Natural killer cell (primary cell): ENCODE measurements at regions not wholly inside any gene's neighbourhood (a gene's known extent, or its start where the extent isn't known, plus 50 kb on each side); places are given as distances from the start of the nearest gene placed in this dataset.

Source experiments
- ATAC-seq, 3 donors: fragments of 150-1000 bp in 2 of 3; fragments of 200-7000 bp in 1 of 3; cut with Tn5 transposase; 1 replicate in 1 of 3; 2 replicates in 2 of 3; pipeline ENCODE4 v1.10.0; 2021; ENCODE audit warnings: mild to moderate bottlenecking in 2 of 3, moderate library complexity in 2 of 3
- DNase-seq, 2 donors: peaks; one replicate each; pipeline versions ENCODE4 v3.0.0 to v3.0.0-alpha.2; 2013 to 2021; ENCODE audit warnings: mixed read lengths in 1 of 2
- H3K27ac ChIP-seq: one replicate; pipeline ENCODE4 v1.5.1; 2013; ENCODE audit warnings: mild to moderate bottlenecking, low read length
- H3K27me3 ChIP-seq: one replicate; pipeline ENCODE4 v1.6.1; 2013; ENCODE audit warnings: low read length; ENCODE audit not compliant: control insufficient read depth, insufficient read depth
- H3K36me3 ChIP-seq: one replicate; pipeline ENCODE4 v1.6.1; 2013; ENCODE audit warnings: low read length; ENCODE audit not compliant: control insufficient read depth, insufficient read depth
- H3K4me1 ChIP-seq: one replicate; pipeline ENCODE4 v1.6.1; 2013; ENCODE audit warnings: low read length; ENCODE audit not compliant: control insufficient read depth, insufficient read depth
- H3K4me3 ChIP-seq: one replicate; pipeline ENCODE4 v1.5.1; 2013; ENCODE audit warnings: low read length
- H3K9me3 ChIP-seq: one replicate; pipeline ENCODE4 v1.6.1; 2013; ENCODE audit warnings: low read length; ENCODE audit not compliant: control insufficient read depth, insufficient read depth
- H3K27ac Mint-ChIP-seq, 2 donors: one replicate each; pipeline ENCODE4 v1.8.0; 2022; ENCODE audit warnings: mild to moderate bottlenecking in 2 of 2, mixed read lengths in 2 of 2, moderate library complexity in 1 of 2
- H3K27me3 Mint-ChIP-seq, 2 donors: one replicate each; pipeline ENCODE4 v1.8.0; 2022; ENCODE audit warnings: low read depth in 2 of 2, mixed read lengths in 2 of 2
- H3K36me3 Mint-ChIP-seq: one replicate; pipeline ENCODE4 v1.8.0; 2022; ENCODE audit warnings: mixed read lengths
- H3K4me1 Mint-ChIP-seq, 2 donors: one replicate each; pipeline ENCODE4 v1.8.0; 2022; ENCODE audit warnings: mixed read lengths in 2 of 2
- H3K4me3 Mint-ChIP-seq: one replicate; pipeline ENCODE4 v1.8.0; 2022; ENCODE audit warnings: mild to moderate bottlenecking, moderate library complexity, mixed read lengths
- H3K9me3 Mint-ChIP-seq, 2 donors: one replicate each; pipeline ENCODE4 v1.8.0; 2022; ENCODE audit warnings: mixed read lengths in 2 of 2
- CTCF ChIP-seq: fragments of 200-600 bp; IDR thresholded peaks from one replicate; pipeline ENCODE4 v1.8.0; 2022; ENCODE audit warnings: antibody characterized with exemption
- WGBS: methylation state at CpG from one replicate; pipeline ENCODE4 v1.1.7; 2013; ENCODE audit warnings: missing lambda C conversion rate; ENCODE audit not compliant: insufficient coverage; 5-methylcytosine and 5-hydroxymethylcytosine counted together
- intact Hi-C: fragments of 100-400 bp; cut with micrococcal nuclease; formaldehyde crosslinking; loops from one replicate; pipeline ENCODE4 v1.14.2; 2022

GRCh38 chr3:3288255-3288654 lies 108.8 kb upstream of the CRBN start:
- Mint-ChIP-seq H3K4me1 (no peaks in the 10 kb centered on the region), H3K36me3 (no peaks in the 10 kb centered on the region), H3K27me3 (peaks cover 0 to 8% of the 10 kb centered on the region in 2 donors), H3K4me3 (no peak overlapping the region), H3K9me3 (peaks cover 6 to 8% of the 10 kb centered on the region in 2 donors), H3K27ac (no peak overlapping the region)
- Histone ChIP-seq H3K36me3 (no peaks in the 10 kb centered on the region), H3K27ac (no peak overlapping the region), H3K27me3 (no peaks in the 10 kb centered on the region), H3K9me3 (no peaks in the 10 kb centered on the region), H3K4me3 (no peak overlapping the region), H3K4me1 (no peaks in the 10 kb centered on the region)
- intact Hi-C loops: no loop called here
- ATAC-seq (no peak), DNase-seq (no peak)
- no peak for TF ChIP-seq CTCF

GRCh38 chr3:3286014-3286413 lies 106.5 kb upstream of the CRBN start:
- Histone ChIP-seq H3K36me3 (no peaks in the 10 kb centered on the region), H3K27ac (no peak overlapping the region), H3K27me3 (no peaks in the 10 kb centered on the region), H3K4me1 (no peaks in the 10 kb centered on the region), H3K4me3 (no peak overlapping the region), H3K9me3 (no peaks in the 10 kb centered on the region)
- H3K4me3 Mint-ChIP-seq: no peak overlapping the region
- no peaks in the 10 kb centered on the region for H3K4me1 Mint-ChIP-seq
- DNase-seq (no peak), ATAC-seq (no peak)
- no peaks in the 10 kb centered on the region for H3K36me3 Mint-ChIP-seq
- TF ChIP-seq CTCF: no peak
- no peaks in the 10 kb centered on the region for H3K27me3 Mint-ChIP-seq
- no peak overlapping the region for H3K27ac Mint-ChIP-seq
- intact Hi-C loops: no loop called here
- 100% methylated on average over 1 of the region's 2 CpGs for WGBS
- peaks cover 2 to 4% of the 10 kb centered on the region in 2 donors for H3K9me3 Mint-ChIP-seq

- TF ChIP-seq CTCF: no peak
- DNase-seq (no peak), ATAC-seq (no peak)
- peaks cover 4% of the 10 kb centered on the region in 2 donors for H3K9me3 Mint-ChIP-seq
- no peaks in the 10 kb centered on the region for H3K36me3 Mint-ChIP-seq
- H3K27ac ChIP-seq: no peak overlapping the region
- H3K27me3 ChIP-seq: no peaks in the 10 kb centered on the region
- H3K27me3 Mint-ChIP-seq: peaks cover 0 to 15% of the 10 kb centered on the region in 2 donors
- no peaks in the 10 kb centered on the region for H3K4me1 ChIP-seq
- intact Hi-C loops: no loop called here
- no peaks in the 10 kb centered on the region for H3K36me3 ChIP-seq
- no peaks in the 10 kb centered on the region for H3K9me3 ChIP-seq
- no peak overlapping the region for H3K4me3 ChIP-seq
- WGBS: no CpG with 5 or more reads among the region's 2 CpGs
- H3K4me1 Mint-ChIP-seq: no peaks in the 10 kb centered on the region
- H3K4me3 Mint-ChIP-seq: no peak overlapping the region
- no peak overlapping the region for H3K27ac Mint-ChIP-seq
Observed at GRCh38 chr3:3281024-3281423, 101.5 kb upstream of the CRBN start.

- no CpG with 5 or more reads among the region's 1 CpG for WGBS
- no peak for ATAC-seq
- Histone ChIP-seq H3K4me1 (no peaks in the 10 kb centered on the region), H3K27me3 (no peaks in the 10 kb centered on the region), H3K27ac (no peak overlapping the region), H3K36me3 (no peaks in the 10 kb centered on the region), H3K4me3 (no peak overlapping the region), H3K9me3 (no peaks in the 10 kb centered on the region)
- no peak overlapping the region for H3K4me3 Mint-ChIP-seq
- no peak overlapping the region for H3K27ac Mint-ChIP-seq
- intact Hi-C loops: no loop called here
- H3K36me3 Mint-ChIP-seq: no peaks in the 10 kb centered on the region
- H3K9me3 Mint-ChIP-seq: peaks cover 4% of the 10 kb centered on the region in 2 donors
- TF ChIP-seq CTCF: no peak
- DNase-seq: no peak
- peaks cover 0 to 15% of the 10 kb centered on the region in 2 donors for H3K27me3 Mint-ChIP-seq
- no peaks in the 10 kb centered on the region for H3K4me1 Mint-ChIP-seq
Observed at GRCh38 chr3:3280396-3280795, 100.9 kb upstream of the CRBN start.
